Endothelial cell of umbilical vein (primary cell): ENCODE measurements at regions not wholly inside any gene's neighbourhood (a gene's known extent, or its start where the extent isn't known, plus 50 kb on each side); places are given as distances from the start of the nearest gene placed in this dataset.

Source experiments
- BruUV-seq: library from RNA; stranded (reverse); fragments of 400-500 nt; replicated peaks from 2 replicates; lab custom pipeline; 2021; lab: Mats Ljungman, UMichigan
- CTCF ChIA-PET: fragments of 300-600, 350-600 bp; sonication (Branson Sonifier 250); formaldehyde crosslinking; loops from one replicate; lab custom pipeline; 2021; ENCODE audit warnings: antibody characterized with exemption, inconsistent platforms; lab: Charles Lee
- POLR2A ChIA-PET: fragments of 300-600, 350-600 bp; sonication (Branson Sonifier 250); formaldehyde crosslinking; loops from one replicate; lab custom pipeline; 2021; ENCODE audit warnings: antibody characterized with exemption, inconsistent platforms; lab: Charles Lee
- DNase-seq: peaks from one replicate; pipeline ENCODE4 v3.0.0-alpha.2; 2011; ENCODE audit warnings: low read depth, low spot score
- FAIRE-seq: peaks from 2 replicates; lab custom pipeline; 2011; peaks lifted over from hg19 to GRCh38; lab: Jason Lieb, UNC
- H2AFZ ChIP-seq: 2 replicates; pipeline ENCODE4 v1.6.0; 2012; ENCODE audit warnings: low read depth, low read length, control low read depth, inconsistent platforms
- H3K27ac ChIP-seq: 2 replicates; pipeline ENCODE4 v1.5.1; 2011; ENCODE audit warnings: low read depth, mild to moderate bottlenecking, control low read depth, low read length, moderate library complexity; ENCODE audit not compliant: insufficient read depth
- H3K27me3 ChIP-seq, 2 experiments: 2 replicates each; pipeline versions ENCODE4 v1.6.0 to v1.6.1; 2011; ENCODE audit warnings: low read length in 2 of 2, mixed read lengths in 1 of 2; ENCODE audit not compliant: control insufficient read depth in 2 of 2, insufficient read depth in 2 of 2
- H3K36me3 ChIP-seq, 2 experiments: 2 replicates in 1 of 2; 3 replicates in 1 of 2; pipeline ENCODE4 v1.5.1; 2011; ENCODE audit warnings: low read length in 2 of 2, mild to moderate bottlenecking in 1 of 2, moderate library complexity in 1 of 2; ENCODE audit not compliant: control insufficient read depth in 2 of 2, insufficient read depth in 2 of 2; ENCODE audit errors: extremely low read depth in 1 of 2
- H3K4me1 ChIP-seq: 3 replicates; pipeline ENCODE4 v1.5.1; 2011; ENCODE audit warnings: mild to moderate bottlenecking, low read length; ENCODE audit not compliant: control insufficient read depth, insufficient read depth; ENCODE audit errors: extremely low read depth
- H3K4me2 ChIP-seq: 2 replicates; pipeline ENCODE4 v1.6.1; 2011; ENCODE audit warnings: low read length, control low read depth, mixed read lengths; ENCODE audit not compliant: insufficient read depth
- H3K4me3 ChIP-seq, 3 experiments: fragments of 200-600 bp in 1 of 3; sonication (generic), shearing (Covaris generic) in 1 of 3; replicated peaks in 1 of 3; 2 replicates each; pipeline ENCODE4 v1.5.1; 2011 to 2016; ENCODE audit warnings: control low read depth in 3 of 3, low read length in 3 of 3, mild to moderate bottlenecking in 2 of 3, inconsistent platforms in 1 of 3, low read depth in 1 of 3, moderate library complexity in 1 of 3; ENCODE audit not compliant: insufficient read depth in 1 of 3
- H3K79me2 ChIP-seq: 2 replicates; pipeline ENCODE4 v1.6.0; 2012; ENCODE audit warnings: low read length, inconsistent platforms; ENCODE audit not compliant: control insufficient read depth, insufficient read depth
- H3K9ac ChIP-seq: replicated peaks from 2 replicates; pipeline ENCODE3; 2011; ENCODE audit warnings: low read length, control low read depth; ENCODE audit not compliant: insufficient read depth; ENCODE audit errors: extremely low read depth
- H3K9me1 ChIP-seq: replicated peaks from 3 replicates; pipeline ENCODE4 v1.6.0; 2011; ENCODE audit warnings: mild to moderate bottlenecking, low read length; ENCODE audit not compliant: control insufficient read depth, insufficient read depth; ENCODE audit errors: extremely low read depth
- H3K9me3 ChIP-seq: replicated peaks from 2 replicates; pipeline ENCODE4 v1.5.1; 2012; ENCODE audit warnings: low read length, inconsistent platforms; ENCODE audit not compliant: control insufficient read depth, insufficient read depth
- H4K20me1 ChIP-seq: replicated peaks from 2 replicates; pipeline ENCODE3; 2011; ENCODE audit warnings: mild to moderate bottlenecking, low read length; ENCODE audit not compliant: control insufficient read depth, insufficient read depth; ENCODE audit errors: extremely low read depth
- EZH2 ChIP-seq: IDR thresholded peaks from 2 replicates; pipeline ENCODE4 v1.6.1; 2012; ENCODE audit warnings: borderline replicate concordance, low read depth, mild to moderate bottlenecking, moderate library complexity, low read length, inconsistent platforms; ENCODE audit not compliant: severe bottlenecking
- FOS ChIP-seq: IDR thresholded peaks from 2 replicates; pipeline ENCODE4 v1.6.1; 2011; ENCODE audit warnings: mild to moderate bottlenecking, low read length, moderate library complexity, borderline replicate concordance; ENCODE audit not compliant: insufficient read depth
- GATA2 ChIP-seq: IDR thresholded peaks from 2 replicates; pipeline ENCODE4 v1.7.0; 2011; ENCODE audit warnings: low read depth, mild to moderate bottlenecking, moderate library complexity, mixed read lengths, low read length; ENCODE audit not compliant: insufficient read length, insufficient read depth
- JUN ChIP-seq: IDR thresholded peaks from 2 replicates; pipeline ENCODE4 v1.6.1; 2011; ENCODE audit warnings: borderline replicate concordance, low read depth; ENCODE audit not compliant: insufficient read length, insufficient read depth
- MYC ChIP-seq: IDR thresholded peaks from one replicate; pipeline ENCODE4 v1.6.1; 2011; ENCODE audit warnings: mild to moderate bottlenecking, low read depth, low read length
- POLR2A ChIP-seq: IDR thresholded peaks from 2 replicates; pipeline ENCODE4 v1.6.1; 2012; ENCODE audit warnings: low read depth, mild to moderate bottlenecking, control low read depth, low read length
- POLR2AphosphoS5 ChIP-seq: IDR thresholded peaks from 2 replicates; pipeline ENCODE4 v1.6.1; 2012; ENCODE audit warnings: low read depth, mild to moderate bottlenecking, control low read depth, low read length, moderate library complexity; ENCODE audit not compliant: insufficient read depth
- dilution Hi-C: fragments of 300-500 bp; cut with MboI; formaldehyde crosslinking; loops from one replicate; pipeline ENCODE4 v1.15.0; 2019; ENCODE audit warnings: low sequenced_read_pairs; ENCODE audit not compliant: extremely low pct_ligation_motif_present
- intact Hi-C: fragments of 100-400 bp; cut with micrococcal nuclease; formaldehyde crosslinking; loops from one replicate; pipeline ENCODE4 v1.10.0; 2022
- TF ChIP-seq, protein P1 (sequence below): IDR thresholded peaks from 2 replicates; pipeline ENCODE4 v1.6.1; 2011; ENCODE audit not compliant: insufficient read depth, insufficient read length
- TF ChIP-seq, protein P2 (sequence below), 2 donors: IDR thresholded peaks; 1 replicate in 1 of 2; 2 replicates in 1 of 2; pipeline ENCODE4 v1.5.1; 2011; ENCODE audit warnings: low read length in 2 of 2, mild to moderate bottlenecking in 2 of 2, moderate library complexity in 2 of 2, control low read depth in 1 of 2, inconsistent platforms in 1 of 2, low read depth in 1 of 2; ENCODE audit not compliant: insufficient read depth in 1 of 2; ENCODE audit errors: extremely low read depth in 1 of 2

DNA sequence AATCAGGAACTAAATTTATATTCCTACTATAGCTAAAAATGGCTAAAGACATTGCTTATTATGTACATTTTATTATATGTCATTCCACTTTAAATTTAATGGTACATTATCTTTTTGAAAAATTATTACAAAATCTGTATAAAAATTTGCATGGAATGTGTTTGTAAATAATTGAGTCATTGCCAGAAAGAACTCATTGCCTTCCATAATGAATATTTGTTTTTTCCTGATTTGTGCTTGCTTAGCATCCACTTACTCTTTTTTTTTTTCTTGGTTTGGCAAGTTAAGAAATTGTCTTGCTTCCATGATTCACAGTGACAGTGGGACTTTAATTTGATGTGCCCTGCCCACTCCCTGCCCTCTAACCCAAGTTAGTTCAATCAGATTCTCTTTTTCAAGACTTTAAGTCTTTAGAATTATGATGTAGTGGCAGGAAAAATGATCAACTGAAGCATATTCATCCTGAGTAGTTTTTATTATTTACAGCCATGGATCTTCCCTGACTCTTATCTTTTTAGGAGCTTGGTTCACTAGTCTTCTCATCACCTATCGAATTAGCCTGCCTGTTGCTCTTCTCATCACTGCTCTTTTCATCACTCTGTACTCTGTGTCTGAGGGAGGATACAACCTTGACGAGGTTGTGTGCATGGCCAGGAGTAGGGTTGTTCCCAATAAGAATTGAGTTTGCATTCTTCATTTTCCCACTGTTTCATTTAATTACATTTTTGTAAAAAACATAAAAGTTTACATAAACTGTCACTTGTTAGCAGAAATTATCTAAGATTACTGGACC is 442.0 kb downstream of the BTG1 start:
- Histone ChIP-seq H3K4me3 (no peak overlapping the region), H3K27me3 (no peaks in the 10 kb centered on the region), H3K9ac (no peak overlapping the region), H2AFZ (no peak overlapping the region), H3K9me1 (no peaks in the 10 kb centered on the region), H3K4me1 (no peaks in the 10 kb centered on the region), H3K4me2 (no peak overlapping the region), H4K20me1 (no peaks in the 10 kb centered on the region), H3K79me2 (no peaks in the 10 kb centered on the region), H3K36me3 (no peaks in the 10 kb centered on the region), H3K27ac (no peak overlapping the region), H3K9me3 (no peaks in the 10 kb centered on the region)
- ChIA-PET POLR2A (no interaction called here), CTCF (interaction anchor here (0.6 kb wide), 1 partner anchor 11 kb away, joined by 3 read pairs; no protein-coding TSS in a partner anchor)
- TF ChIP-seq, protein P1, sequence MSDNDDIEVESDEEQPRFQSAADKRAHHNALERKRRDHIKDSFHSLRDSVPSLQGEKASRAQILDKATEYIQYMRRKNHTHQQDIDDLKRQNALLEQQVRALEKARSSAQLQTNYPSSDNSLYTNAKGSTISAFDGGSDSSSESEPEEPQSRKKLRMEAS = no peak
- TF ChIP-seq, protein P2, sequence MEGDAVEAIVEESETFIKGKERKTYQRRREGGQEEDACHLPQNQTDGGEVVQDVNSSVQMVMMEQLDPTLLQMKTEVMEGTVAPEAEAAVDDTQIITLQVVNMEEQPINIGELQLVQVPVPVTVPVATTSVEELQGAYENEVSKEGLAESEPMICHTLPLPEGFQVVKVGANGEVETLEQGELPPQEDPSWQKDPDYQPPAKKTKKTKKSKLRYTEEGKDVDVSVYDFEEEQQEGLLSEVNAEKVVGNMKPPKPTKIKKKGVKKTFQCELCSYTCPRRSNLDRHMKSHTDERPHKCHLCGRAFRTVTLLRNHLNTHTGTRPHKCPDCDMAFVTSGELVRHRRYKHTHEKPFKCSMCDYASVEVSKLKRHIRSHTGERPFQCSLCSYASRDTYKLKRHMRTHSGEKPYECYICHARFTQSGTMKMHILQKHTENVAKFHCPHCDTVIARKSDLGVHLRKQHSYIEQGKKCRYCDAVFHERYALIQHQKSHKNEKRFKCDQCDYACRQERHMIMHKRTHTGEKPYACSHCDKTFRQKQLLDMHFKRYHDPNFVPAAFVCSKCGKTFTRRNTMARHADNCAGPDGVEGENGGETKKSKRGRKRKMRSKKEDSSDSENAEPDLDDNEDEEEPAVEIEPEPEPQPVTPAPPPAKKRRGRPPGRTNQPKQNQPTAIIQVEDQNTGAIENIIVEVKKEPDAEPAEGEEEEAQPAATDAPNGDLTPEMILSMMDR (IDR thresholded peaks at IDR 0.05; ENCODE audit: extremely low read depth in 1 of 2, insufficient read depth in 1 of 2, low read depth in 1 of 2, low read length in 2 of 2) = no peak
- no TSS peak for BruUV-seq
- DNase-seq = no peak
- FAIRE-seq = no peak
- dilution Hi-C loops (no loop called here), intact Hi-C loops (no loop called here)

GRCh38 chr12:91702843-91703425 is 442.7 kb downstream of the BTG1 start:
- TF ChIP-seq EZH2 (no peak), GATA2 (no peak), MYC (no peak), FOS (no peak), JUN (no peak), POLR2AphosphoS5 (no peak), POLR2A (no peak)
- TF ChIP-seq, protein P2 (IDR thresholded peaks at IDR 0.05; ENCODE audit: extremely low read depth in 1 of 2, insufficient read depth in 1 of 2, low read depth in 1 of 2, low read length in 2 of 2) = no peak
- TF ChIP-seq, protein P1 = no peak
- Histone ChIP-seq H3K27me3 (no peaks in the 10 kb centered on the region), H3K9me1 (no peaks in the 10 kb centered on the region), H3K4me1 (no peaks in the 10 kb centered on the region), H2AFZ (no peak overlapping the region), H3K36me3 (no peaks in the 10 kb centered on the region), H4K20me1 (no peaks in the 10 kb centered on the region), H3K4me3 (no peak overlapping the region), H3K27ac (no peak overlapping the region), H3K79me2 (no peaks in the 10 kb centered on the region), H3K9ac (no peak overlapping the region), H3K9me3 (no peaks in the 10 kb centered on the region), H3K4me2 (no peak overlapping the region)
- no peak for DNase-seq
- BruUV-seq = no TSS peak
- CTCF ChIA-PET = no interaction called here
- intact Hi-C loops = no loop called here
- no peak for FAIRE-seq
- dilution Hi-C loops = no loop called here
- POLR2A ChIA-PET = interaction anchor here (0.5 kb wide), 1 partner anchor 438 kb away, joined by 4 read pairs; no protein-coding TSS in a partner anchor
